HL-60 (cell line): ENCODE measurements at regions not wholly inside any gene's neighbourhood (a gene's known extent, or its start where the extent isn't known, plus 50 kb on each side); places are given as distances from the start of the nearest gene placed in this dataset.

Source experiments
- DNase-seq, 2 experiments: peaks; one replicate each; pipeline ENCODE4 v3.0.0-alpha.2; 2010 to 2020; ENCODE audit warnings: low read depth in 1 of 2, low spot score in 1 of 2
- H3K27ac ChIP-seq: fragments of 250-450 bp; sonication (Bioruptor Pico); replicated peaks from 2 replicates; pipeline ENCODE4 v1.5.1; 2020; ENCODE audit warnings: mild to moderate bottlenecking, moderate library complexity
- H3K27me3 ChIP-seq: fragments of 250-450 bp; sonication (Bioruptor Pico); 2 replicates; pipeline ENCODE4 v1.5.1; 2021; ENCODE audit warnings: mild to moderate bottlenecking, moderate library complexity; ENCODE audit not compliant: insufficient read depth, poor library complexity, severe bottlenecking
- H3K4me3 ChIP-seq: replicated peaks from 2 replicates; pipeline ENCODE4 v1.5.1; 2011; ENCODE audit warnings: mild to moderate bottlenecking, control low read depth, low read length; ENCODE audit not compliant: insufficient read depth
- GABPA ChIP-seq: IDR thresholded peaks from 2 replicates; pipeline ENCODE4 v1.6.1; 2012; ENCODE audit warnings: low read depth
- POLR2AphosphoS5 ChIP-seq: IDR thresholded peaks from 2 replicates; pipeline ENCODE4 v1.6.1; 2012; ENCODE audit warnings: low read depth
- SPI1 ChIP-seq: IDR thresholded peaks from 2 replicates; pipeline ENCODE4 v1.6.1; 2012; ENCODE audit warnings: low read depth, mild to moderate bottlenecking, borderline replicate concordance
- TF ChIP-seq, protein P1 (sequence below): IDR thresholded peaks from one replicate; pipeline ENCODE4 v1.5.1; 2011; ENCODE audit warnings: low read length, control low read depth, inconsistent platforms; ENCODE audit not compliant: insufficient read depth
- TF ChIP-seq, protein P2 (sequence below): IDR thresholded peaks from 2 replicates; pipeline ENCODE4 v1.6.1; 2012; ENCODE audit warnings: low read depth; ENCODE audit not compliant: insufficient replicate concordance

DNA sequence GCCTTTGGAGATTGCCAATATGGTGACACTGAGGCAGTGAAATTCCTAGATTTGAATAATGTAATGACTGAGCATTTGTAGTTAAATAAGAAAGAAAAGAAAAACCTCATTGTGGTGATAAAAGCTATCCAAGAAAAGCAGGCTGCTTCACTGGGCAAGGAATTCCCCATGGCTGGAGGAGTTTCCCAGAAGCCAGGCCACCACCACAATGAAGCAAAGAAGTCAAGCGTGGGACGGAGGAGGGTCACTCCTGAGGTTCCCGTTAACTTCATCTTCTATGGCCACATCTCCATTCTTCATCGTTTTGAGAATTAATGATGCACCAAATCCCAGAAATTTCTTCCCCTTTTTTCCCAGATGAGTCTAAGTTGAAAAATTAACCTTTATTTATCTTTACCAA, 185.8 kb upstream of the BCL6 start:
- TF ChIP-seq, protein P1, sequence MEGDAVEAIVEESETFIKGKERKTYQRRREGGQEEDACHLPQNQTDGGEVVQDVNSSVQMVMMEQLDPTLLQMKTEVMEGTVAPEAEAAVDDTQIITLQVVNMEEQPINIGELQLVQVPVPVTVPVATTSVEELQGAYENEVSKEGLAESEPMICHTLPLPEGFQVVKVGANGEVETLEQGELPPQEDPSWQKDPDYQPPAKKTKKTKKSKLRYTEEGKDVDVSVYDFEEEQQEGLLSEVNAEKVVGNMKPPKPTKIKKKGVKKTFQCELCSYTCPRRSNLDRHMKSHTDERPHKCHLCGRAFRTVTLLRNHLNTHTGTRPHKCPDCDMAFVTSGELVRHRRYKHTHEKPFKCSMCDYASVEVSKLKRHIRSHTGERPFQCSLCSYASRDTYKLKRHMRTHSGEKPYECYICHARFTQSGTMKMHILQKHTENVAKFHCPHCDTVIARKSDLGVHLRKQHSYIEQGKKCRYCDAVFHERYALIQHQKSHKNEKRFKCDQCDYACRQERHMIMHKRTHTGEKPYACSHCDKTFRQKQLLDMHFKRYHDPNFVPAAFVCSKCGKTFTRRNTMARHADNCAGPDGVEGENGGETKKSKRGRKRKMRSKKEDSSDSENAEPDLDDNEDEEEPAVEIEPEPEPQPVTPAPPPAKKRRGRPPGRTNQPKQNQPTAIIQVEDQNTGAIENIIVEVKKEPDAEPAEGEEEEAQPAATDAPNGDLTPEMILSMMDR = no peak
- TF ChIP-seq, protein P2, sequence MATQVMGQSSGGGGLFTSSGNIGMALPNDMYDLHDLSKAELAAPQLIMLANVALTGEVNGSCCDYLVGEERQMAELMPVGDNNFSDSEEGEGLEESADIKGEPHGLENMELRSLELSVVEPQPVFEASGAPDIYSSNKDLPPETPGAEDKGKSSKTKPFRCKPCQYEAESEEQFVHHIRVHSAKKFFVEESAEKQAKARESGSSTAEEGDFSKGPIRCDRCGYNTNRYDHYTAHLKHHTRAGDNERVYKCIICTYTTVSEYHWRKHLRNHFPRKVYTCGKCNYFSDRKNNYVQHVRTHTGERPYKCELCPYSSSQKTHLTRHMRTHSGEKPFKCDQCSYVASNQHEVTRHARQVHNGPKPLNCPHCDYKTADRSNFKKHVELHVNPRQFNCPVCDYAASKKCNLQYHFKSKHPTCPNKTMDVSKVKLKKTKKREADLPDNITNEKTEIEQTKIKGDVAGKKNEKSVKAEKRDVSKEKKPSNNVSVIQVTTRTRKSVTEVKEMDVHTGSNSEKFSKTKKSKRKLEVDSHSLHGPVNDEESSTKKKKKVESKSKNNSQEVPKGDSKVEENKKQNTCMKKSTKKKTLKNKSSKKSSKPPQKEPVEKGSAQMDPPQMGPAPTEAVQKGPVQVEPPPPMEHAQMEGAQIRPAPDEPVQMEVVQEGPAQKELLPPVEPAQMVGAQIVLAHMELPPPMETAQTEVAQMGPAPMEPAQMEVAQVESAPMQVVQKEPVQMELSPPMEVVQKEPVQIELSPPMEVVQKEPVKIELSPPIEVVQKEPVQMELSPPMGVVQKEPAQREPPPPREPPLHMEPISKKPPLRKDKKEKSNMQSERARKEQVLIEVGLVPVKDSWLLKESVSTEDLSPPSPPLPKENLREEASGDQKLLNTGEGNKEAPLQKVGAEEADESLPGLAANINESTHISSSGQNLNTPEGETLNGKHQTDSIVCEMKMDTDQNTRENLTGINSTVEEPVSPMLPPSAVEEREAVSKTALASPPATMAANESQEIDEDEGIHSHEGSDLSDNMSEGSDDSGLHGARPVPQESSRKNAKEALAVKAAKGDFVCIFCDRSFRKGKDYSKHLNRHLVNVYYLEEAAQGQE = no peak
- no peak for TF ChIP-seq SPI1
- no peak for TF ChIP-seq GABPA
- no peak for TF ChIP-seq POLR2AphosphoS5

DNA sequence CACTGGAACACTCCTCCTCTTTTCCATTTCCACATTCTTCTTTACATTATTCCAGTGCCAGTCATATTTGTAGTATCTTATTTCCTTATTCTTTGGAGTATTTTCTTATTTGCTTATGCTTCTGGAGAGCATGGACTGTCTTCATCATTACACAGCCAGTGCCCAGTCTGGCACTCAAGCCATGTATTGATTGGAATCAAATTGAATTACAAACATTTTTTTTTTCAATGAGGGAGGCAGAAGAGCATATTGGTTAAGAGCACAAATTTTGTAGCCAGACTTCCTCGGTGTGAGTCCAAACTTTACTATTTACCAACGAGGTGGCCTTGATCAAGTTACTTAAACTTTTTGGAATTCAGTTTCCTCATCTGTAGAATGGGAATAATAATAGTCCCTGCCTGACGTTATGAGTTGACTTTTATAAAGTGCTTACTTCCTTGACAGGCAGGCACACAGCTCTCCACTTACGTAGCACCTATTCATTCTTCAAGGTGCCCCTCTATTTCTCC, 186.6 kb upstream of the BCL6 start:
- no peak overlapping the region for H3K4me3 ChIP-seq
- H3K27ac ChIP-seq = no peak overlapping the region
- TF ChIP-seq, protein P2 = no peak
- TF ChIP-seq, protein P1 = no peak
- TF ChIP-seq SPI1 = no peak
- no peak for TF ChIP-seq POLR2AphosphoS5
- no peak for TF ChIP-seq GABPA

More for the DNA sequence above, 185.8 kb upstream of the BCL6 start:
- no peaks in the 10 kb centered on the region for H3K27me3 ChIP-seq
- no peak for DNase-seq
- no peak overlapping the region for H3K4me3 ChIP-seq
- no peak overlapping the region for H3K27ac ChIP-seq

DNA sequence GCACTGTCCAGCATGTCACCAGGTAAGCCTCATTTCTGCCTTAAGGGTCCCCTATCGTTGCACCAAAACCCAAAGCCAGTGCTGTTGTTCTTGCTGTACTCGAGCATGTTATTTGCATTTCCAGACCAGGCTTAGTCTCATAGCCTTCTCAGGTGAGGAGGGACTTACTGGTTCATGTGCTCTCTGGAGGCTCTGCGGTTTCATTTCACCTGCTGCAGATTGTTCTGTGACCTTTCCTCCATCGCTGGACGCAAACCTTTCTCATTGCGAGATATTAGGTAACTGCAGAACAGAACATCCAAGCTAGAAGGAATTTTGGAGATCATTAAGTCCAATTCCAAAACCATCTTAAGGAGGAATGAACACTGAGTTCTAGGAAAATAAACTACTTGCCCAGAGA, 187.3 kb upstream of the BCL6 start:
- no peaks in the 10 kb centered on the region for H3K27me3 ChIP-seq
- TF ChIP-seq SPI1 (no peak), GABPA (no peak), POLR2AphosphoS5 (no peak)
- TF ChIP-seq, protein P1 = no peak
- TF ChIP-seq, protein P2 = no peak
- no peak overlapping the region for H3K27ac ChIP-seq
- no peak overlapping the region for H3K4me3 ChIP-seq
- no peak for DNase-seq

More for the DNA sequence above, 186.6 kb upstream of the BCL6 start:
- no peaks in the 10 kb centered on the region for H3K27me3 ChIP-seq
- DNase-seq = no peak
